ENCODE measurements at regions not wholly inside any gene's neighbourhood (a gene's known extent, or its start where the extent isn't known, plus 50 kb on each side); places are given as distances from the start of the nearest gene placed in this dataset.

DNA sequence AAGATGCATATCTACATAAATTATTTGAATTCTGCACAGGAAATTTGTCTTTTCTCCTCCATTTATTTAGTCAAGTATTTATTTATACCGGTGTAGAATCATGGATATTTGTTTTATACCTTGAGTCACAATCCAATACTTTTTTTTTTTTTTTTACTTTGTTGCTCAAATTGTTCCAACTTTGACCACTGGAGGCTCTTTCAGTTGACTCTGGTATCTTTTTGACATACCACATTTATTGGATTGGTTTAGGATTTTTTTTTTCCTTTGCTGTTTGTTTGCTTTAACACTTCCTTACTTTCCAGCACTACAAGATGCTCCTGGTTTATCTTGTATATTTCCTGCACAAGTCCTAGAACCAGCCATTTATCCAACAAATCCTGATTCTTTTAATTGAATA is 543.1 kb upstream of the RIOK2 start:
- Mint-ChIP-seq H3K4me3 (no peak overlapping the region), H3K27ac (no peak overlapping the region), H3K4me1 (no peaks in the 10 kb centered on the region), H3K9me3 (peaks cover 0 to 33% (median 5%) of the 10 kb centered on the region in 8 donors), H3K27me3 (no peaks in the 10 kb centered on the region), H3K36me3 (no peaks in the 10 kb centered on the region)
- H3K27me3 ChIP-seq (ENCODE audit: insufficient read depth, low read length), result no peaks in the 10 kb centered on the region
- H3K4me3 ChIP-seq (ENCODE audit: low read length in 2 of 2), result no peak overlapping the region
- DNase-seq, result no peak
- POLR2A ChIA-PET (ENCODE audit: partially characterized antibody), result no interaction called here
- CTCF ChIA-PET (ENCODE audit: partially characterized antibody), result no interaction called here
- no peaks in the 10 kb centered on the region for H3K9me3 ChIP-seq (ENCODE audit: control insufficient read depth in 1 of 2, low read length in 2 of 2)
- no peaks in the 10 kb centered on the region for H3K4me1 ChIP-seq (ENCODE audit: insufficient read depth, low read length)
- intact Hi-C loops (cut with micrococcal nuclease), result no loop called here
- no peaks in the 10 kb centered on the region for H3K36me3 ChIP-seq (ENCODE audit: insufficient read depth, low read length)
- no peak overlapping the region for H3K27ac ChIP-seq (ENCODE audit: low read depth, low read length)

DNA sequence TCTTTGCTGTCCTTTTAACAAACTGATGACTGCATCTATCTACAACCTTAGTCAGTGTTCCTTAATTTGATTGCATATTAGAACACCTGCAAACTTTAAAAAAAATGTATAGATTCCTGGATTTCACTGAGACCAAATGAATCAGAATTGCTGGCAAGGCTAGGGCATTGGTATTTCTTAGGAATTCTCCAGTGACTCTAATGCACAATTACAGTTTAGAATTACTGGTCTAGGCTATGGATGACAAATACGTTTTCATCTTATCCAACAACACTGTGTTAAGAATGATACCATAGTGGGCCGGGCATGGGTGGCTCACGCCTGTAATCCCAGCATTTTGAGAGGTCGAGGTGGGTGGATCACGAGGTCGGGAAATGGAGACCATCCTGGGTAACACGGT is 545.9 kb upstream of the RIOK2 start:
- intact Hi-C loops (cut with micrococcal nuclease), result no loop called here
- Histone ChIP-seq H3K4me1 (ENCODE audit: insufficient read depth, low read length) (no peaks in the 10 kb centered on the region), H3K4me3 (ENCODE audit: low read length in 2 of 2) (no peak overlapping the region), H3K9me3 (ENCODE audit: control insufficient read depth in 1 of 2, low read length in 2 of 2) (no peaks in the 10 kb centered on the region), H3K27me3 (ENCODE audit: insufficient read depth, low read length) (no peaks in the 10 kb centered on the region), H3K36me3 (ENCODE audit: insufficient read depth, low read length) (no peaks in the 10 kb centered on the region), H3K27ac (ENCODE audit: low read depth, low read length) (no peak overlapping the region)
- Mint-ChIP-seq H3K4me3 (no peak overlapping the region), H3K9me3 (peaks cover 0 to 19% (median 3%) of the 10 kb centered on the region in 8 donors), H3K4me1 (no peaks in the 10 kb centered on the region), H3K36me3 (no peaks in the 10 kb centered on the region), H3K27me3 (no peaks in the 10 kb centered on the region), H3K27ac (no peak overlapping the region)
- ChIA-PET POLR2A (ENCODE audit: partially characterized antibody) (no interaction called here), CTCF (ENCODE audit: partially characterized antibody) (no interaction called here)
- DNase-seq, result no peak

DNA sequence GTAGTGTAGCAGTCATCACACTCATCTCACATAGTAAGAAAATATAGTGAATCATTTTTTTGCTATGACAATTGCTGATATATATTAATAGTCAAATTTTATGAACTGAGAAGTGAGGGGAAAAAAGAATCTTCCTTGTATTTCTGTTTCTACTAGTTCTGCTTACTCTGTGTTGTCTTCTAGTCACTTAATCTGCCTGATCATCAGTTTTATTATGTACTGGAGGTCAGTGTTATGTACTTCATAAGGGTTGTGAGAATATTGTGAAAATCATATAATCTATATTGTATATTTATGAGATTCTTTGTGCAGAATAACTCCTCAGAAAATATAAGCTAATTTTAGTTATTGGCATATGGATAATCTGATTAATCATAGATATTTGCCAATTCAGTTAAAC is 546.9 kb upstream of the RIOK2 start:
- no peak overlapping the region for H3K27ac Mint-ChIP-seq
- no peak for DNase-seq

DNA sequence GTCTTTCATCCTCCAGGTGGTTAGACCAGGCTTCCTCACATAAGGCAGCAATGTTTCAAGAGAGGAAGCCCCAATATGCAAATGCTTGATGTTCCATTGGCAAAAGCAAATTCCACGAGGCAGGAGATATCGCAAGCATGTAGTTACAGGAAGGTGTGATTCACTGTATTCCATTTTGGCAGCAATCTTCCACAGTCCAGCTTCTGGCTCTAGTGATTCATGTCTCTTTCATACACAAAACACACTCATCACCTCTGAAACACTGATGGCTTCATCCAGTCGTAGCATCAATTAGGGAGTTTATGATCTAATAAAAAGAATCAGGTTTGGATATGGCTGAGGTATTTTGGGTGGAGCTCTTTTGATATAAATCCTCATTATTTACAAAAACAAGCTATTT is 552.2 kb upstream of the RIOK2 start:
- Mint-ChIP-seq H3K9me3 (peaks cover 0 to 10% (median 0%) of the 10 kb centered on the region in 8 donors), H3K36me3 (no peaks in the 10 kb centered on the region), H3K27ac (no peak overlapping the region), H3K27me3 (no peaks in the 10 kb centered on the region), H3K4me1 (no peaks in the 10 kb centered on the region), H3K4me3 (no peak overlapping the region)
- Histone ChIP-seq H3K27ac (ENCODE audit: low read depth, low read length) (no peak overlapping the region), H3K4me1 (ENCODE audit: insufficient read depth, low read length) (no peaks in the 10 kb centered on the region), H3K9me3 (ENCODE audit: control insufficient read depth in 1 of 2, low read length in 2 of 2) (no peaks in the 10 kb centered on the region), H3K27me3 (ENCODE audit: insufficient read depth, low read length) (no peaks in the 10 kb centered on the region), H3K36me3 (ENCODE audit: insufficient read depth, low read length) (no peaks in the 10 kb centered on the region), H3K4me3 (ENCODE audit: low read length in 2 of 2) (no peak overlapping the region)
- intact Hi-C loops (cut with micrococcal nuclease), result no loop called here
- ChIA-PET CTCF (ENCODE audit: partially characterized antibody) (interaction anchor here (1.1 kb wide), 1 partner anchor 1036 kb away, joined by 3 read pairs; no protein-coding TSS in a partner anchor), POLR2A (ENCODE audit: partially characterized antibody) (no interaction called here)
- no peak for DNase-seq

More for the DNA sequence above, 546.9 kb upstream of the RIOK2 start:
- POLR2A ChIA-PET (ENCODE audit: partially characterized antibody), result no interaction called here
- H3K27ac ChIP-seq (ENCODE audit: low read depth, low read length), result no peak overlapping the region
- H3K4me1 Mint-ChIP-seq, result no peaks in the 10 kb centered on the region
- H3K27me3 ChIP-seq (ENCODE audit: insufficient read depth, low read length), result no peaks in the 10 kb centered on the region
- H3K9me3 ChIP-seq (ENCODE audit: control insufficient read depth in 1 of 2, low read length in 2 of 2), result no peaks in the 10 kb centered on the region
- CTCF ChIA-PET (ENCODE audit: partially characterized antibody), result no interaction called here
- no peak overlapping the region for H3K4me3 ChIP-seq (ENCODE audit: low read length in 2 of 2)
- no peaks in the 10 kb centered on the region for H3K36me3 ChIP-seq (ENCODE audit: insufficient read depth, low read length)
- no peaks in the 10 kb centered on the region for H3K36me3 Mint-ChIP-seq
- H3K4me1 ChIP-seq (ENCODE audit: insufficient read depth, low read length), result no peaks in the 10 kb centered on the region
- no peak overlapping the region for H3K4me3 Mint-ChIP-seq
- peaks cover 0 to 13% (median 0%) of the 10 kb centered on the region in 8 donors for H3K9me3 Mint-ChIP-seq
- no peaks in the 10 kb centered on the region for H3K27me3 Mint-ChIP-seq
- intact Hi-C loops (cut with micrococcal nuclease), result no loop called here

DNA sequence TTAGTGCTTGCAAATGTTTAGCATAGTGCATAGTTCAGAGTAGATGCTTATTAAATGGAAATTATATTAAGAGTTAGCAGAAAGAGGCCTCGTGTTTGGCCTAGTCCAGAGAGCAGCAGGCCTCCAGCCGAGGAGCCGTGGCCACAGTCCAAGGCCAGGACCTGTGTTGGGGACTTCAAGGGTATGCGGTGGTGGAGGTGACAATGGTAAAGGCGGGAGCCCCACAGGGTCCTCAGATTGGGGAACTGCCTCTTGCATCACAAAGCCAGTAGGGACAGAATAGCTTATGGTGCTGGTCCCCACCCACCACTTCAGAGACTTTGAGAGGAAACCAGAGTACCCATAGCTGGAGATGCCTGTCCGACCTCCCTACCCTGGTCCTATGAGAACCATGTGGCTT is 554.6 kb upstream of the RIOK2 start:
- H3K27me3 Mint-ChIP-seq, result no peaks in the 10 kb centered on the region
- no peaks in the 10 kb centered on the region for H3K4me1 Mint-ChIP-seq
- CTCF ChIA-PET (ENCODE audit: partially characterized antibody), result no interaction called here
- peaks cover 0 to 6% (median 0%) of the 10 kb centered on the region in 8 donors for H3K9me3 Mint-ChIP-seq
- H3K4me3 ChIP-seq (ENCODE audit: low read length in 2 of 2), result no peak overlapping the region
- no peak for DNase-seq
- intact Hi-C loops (cut with micrococcal nuclease), result no loop called here
- POLR2A ChIA-PET (ENCODE audit: partially characterized antibody), result no interaction called here
- H3K4me3 Mint-ChIP-seq, result no peak overlapping the region
- H3K27me3 ChIP-seq (ENCODE audit: insufficient read depth, low read length), result no peaks in the 10 kb centered on the region
- no peaks in the 10 kb centered on the region for H3K9me3 ChIP-seq (ENCODE audit: control insufficient read depth in 1 of 2, low read length in 2 of 2)
- no peak overlapping the region for H3K27ac ChIP-seq (ENCODE audit: low read depth, low read length)
- H3K36me3 Mint-ChIP-seq, result no peaks in the 10 kb centered on the region
- H3K36me3 ChIP-seq (ENCODE audit: insufficient read depth, low read length), result no peaks in the 10 kb centered on the region
- no peaks in the 10 kb centered on the region for H3K4me1 ChIP-seq (ENCODE audit: insufficient read depth, low read length)
- H3K27ac Mint-ChIP-seq, result no peak overlapping the region

DNA sequence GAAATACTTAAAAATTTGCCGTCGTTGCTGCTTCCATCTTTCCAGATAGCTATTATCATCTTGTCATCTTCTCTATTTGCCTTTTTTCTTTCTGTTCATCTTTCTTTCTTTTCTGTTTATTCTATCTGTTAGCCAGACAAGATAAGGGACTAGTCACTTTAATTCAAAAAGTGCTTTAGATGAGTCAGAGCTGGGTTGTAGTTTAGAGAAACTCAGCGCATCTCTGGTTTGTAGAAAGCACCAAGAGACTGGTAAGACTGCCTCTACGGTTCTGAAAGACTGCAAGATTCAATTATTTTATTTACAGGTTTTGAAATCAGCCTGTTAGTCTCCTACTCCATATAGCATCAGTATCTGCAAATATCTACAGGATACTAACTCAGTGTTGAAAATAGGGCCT is 562.8 kb upstream of the RIOK2 start:
- H3K9me3 ChIP-seq (ENCODE audit: control insufficient read depth in 1 of 2, low read length in 2 of 2), result no peaks in the 10 kb centered on the region
- CTCF ChIA-PET (ENCODE audit: partially characterized antibody), result no interaction called here
- no peaks in the 10 kb centered on the region for H3K27me3 ChIP-seq (ENCODE audit: insufficient read depth, low read length)
- intact Hi-C loops (cut with micrococcal nuclease), result no loop called here
- H3K36me3 ChIP-seq (ENCODE audit: insufficient read depth, low read length), result no peaks in the 10 kb centered on the region
- H3K27ac Mint-ChIP-seq, result no peak overlapping the region
- H3K4me1 Mint-ChIP-seq, result no peaks in the 10 kb centered on the region
- peaks cover 0 to 5% (median 0%) of the 10 kb centered on the region in 8 donors for H3K9me3 Mint-ChIP-seq
- no peak overlapping the region for H3K27ac ChIP-seq (ENCODE audit: low read depth, low read length)
- H3K4me3 Mint-ChIP-seq, result no peak overlapping the region
- DNase-seq, result no peak
- H3K4me1 ChIP-seq (ENCODE audit: insufficient read depth, low read length), result no peaks in the 10 kb centered on the region
- no peaks in the 10 kb centered on the region for H3K27me3 Mint-ChIP-seq
- no peak overlapping the region for H3K4me3 ChIP-seq (ENCODE audit: low read length in 2 of 2)
- POLR2A ChIA-PET (ENCODE audit: partially characterized antibody), result no interaction called here
- no peaks in the 10 kb centered on the region for H3K36me3 Mint-ChIP-seq

DNA sequence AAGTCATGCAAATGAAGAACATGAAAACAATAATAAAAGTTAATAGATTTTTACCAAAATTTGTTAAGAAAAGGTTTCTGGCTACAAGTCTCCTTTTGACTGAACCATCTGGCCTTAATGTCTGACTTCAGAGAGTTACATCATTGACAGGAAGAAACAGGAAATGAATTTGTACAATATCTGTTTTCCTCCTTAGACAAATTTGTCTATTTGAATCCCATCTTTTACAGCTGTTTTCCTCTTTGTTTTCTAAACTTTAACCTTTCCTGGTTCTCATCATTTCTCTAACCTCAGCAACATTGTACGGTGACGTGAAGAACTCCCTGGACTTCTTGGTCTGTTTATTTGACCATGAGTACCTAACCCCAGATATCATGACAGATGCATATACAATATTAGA is 567.5 kb upstream of the RIOK2 start:
- peaks cover 0 to 9% (median 0%) of the 10 kb centered on the region in 8 donors for H3K9me3 Mint-ChIP-seq
- no peak overlapping the region for H3K4me3 ChIP-seq (ENCODE audit: low read length in 2 of 2)
- H3K4me1 ChIP-seq (ENCODE audit: insufficient read depth, low read length), result no peaks in the 10 kb centered on the region
- no peaks in the 10 kb centered on the region for H3K36me3 ChIP-seq (ENCODE audit: insufficient read depth, low read length)
- ChIA-PET POLR2A (ENCODE audit: partially characterized antibody) (no interaction called here), CTCF (ENCODE audit: partially characterized antibody) (no interaction called here)
- no peaks in the 10 kb centered on the region for H3K9me3 ChIP-seq (ENCODE audit: control insufficient read depth in 1 of 2, low read length in 2 of 2)
- no peak overlapping the region for H3K4me3 Mint-ChIP-seq
- no peak overlapping the region for H3K27ac ChIP-seq (ENCODE audit: low read depth, low read length)
- no peak for DNase-seq
- intact Hi-C loops (cut with micrococcal nuclease), result no loop called here
- H3K36me3 Mint-ChIP-seq, result no peaks in the 10 kb centered on the region
- H3K4me1 Mint-ChIP-seq, result no peaks in the 10 kb centered on the region
- no peaks in the 10 kb centered on the region for H3K27me3 ChIP-seq (ENCODE audit: insufficient read depth, low read length)
- no peak overlapping the region for H3K27ac Mint-ChIP-seq
- H3K27me3 Mint-ChIP-seq, result no peaks in the 10 kb centered on the region

DNA sequence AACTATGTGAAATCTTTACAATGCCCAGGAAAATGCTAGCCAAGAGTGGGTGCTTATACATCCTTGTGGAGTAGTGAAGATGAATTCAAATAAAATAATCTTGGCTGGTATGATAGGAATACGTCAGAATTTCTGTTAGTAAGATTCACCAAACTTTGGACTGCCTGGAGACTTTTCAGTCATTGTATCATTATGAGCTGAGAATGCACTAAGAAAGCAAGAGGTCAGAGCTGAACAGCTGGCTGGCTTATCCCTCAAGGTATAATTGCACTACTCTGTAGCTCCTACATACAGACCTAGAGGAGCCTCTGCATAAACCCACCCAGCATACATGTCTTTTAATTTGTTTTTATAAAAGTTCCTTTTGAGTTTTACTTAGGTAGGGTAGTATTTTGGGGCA is 568.5 kb upstream of the RIOK2 start:
- ChIA-PET CTCF (ENCODE audit: partially characterized antibody) (no interaction called here), POLR2A (ENCODE audit: partially characterized antibody) (no interaction called here)
- Mint-ChIP-seq H3K36me3 (no peaks in the 10 kb centered on the region), H3K4me3 (no peak overlapping the region), H3K9me3 (peaks cover 0 to 4% (median 0%) of the 10 kb centered on the region in 8 donors), H3K4me1 (no peaks in the 10 kb centered on the region), H3K27me3 (no peaks in the 10 kb centered on the region), H3K27ac (no peak overlapping the region)
- H3K4me1 ChIP-seq (ENCODE audit: insufficient read depth, low read length), result no peaks in the 10 kb centered on the region
- H3K27me3 ChIP-seq (ENCODE audit: insufficient read depth, low read length), result no peaks in the 10 kb centered on the region
- H3K9me3 ChIP-seq (ENCODE audit: control insufficient read depth in 1 of 2, low read length in 2 of 2), result no peaks in the 10 kb centered on the region
- no peak for DNase-seq
- no peak overlapping the region for H3K4me3 ChIP-seq (ENCODE audit: low read length in 2 of 2)
- H3K27ac ChIP-seq (ENCODE audit: low read depth, low read length), result no peak overlapping the region
- no peaks in the 10 kb centered on the region for H3K36me3 ChIP-seq (ENCODE audit: insufficient read depth, low read length)
- intact Hi-C loops (cut with micrococcal nuclease), result no loop called here
